ENCODE measurements at regions not wholly inside any gene's neighbourhood (a gene's known extent, or its start where the extent isn't known, plus 50 kb on each side); places are given as distances from the start of the nearest gene placed in this dataset.

- no peak for TF ChIP-seq ZNF207 (IDR thresholded peaks at IDR 0.05; ENCODE audit: borderline replicate concordance)
- peak; percentile 81 for TF ChIP-seq MEF2B (IDR thresholded peaks at IDR 0.05; ENCODE audit: partially characterized antibody, poor library complexity, severe bottlenecking)
- no peak; the same call in 1 of the 2 replicates for TF ChIP-seq FOXK2 (IDR thresholded peaks at IDR 0.05)
- 0 out of 2 replicates have a peak, but pooled peaks have one; percentile 45 for TF ChIP-seq ELK1 (IDR thresholded peaks at IDR 0.05; ENCODE audit: low read depth, low read length)
- TF ChIP-seq ZZZ3 (IDR thresholded peaks at IDR 0.05; ENCODE audit: control insufficient read depth, insufficient read length, low read depth): no peak
- TF ChIP-seq ETV6 (conservative IDR thresholded peaks at IDR 0.05 in 1 of 2, IDR thresholded peaks at IDR 0.05 in 1 of 2; ENCODE audit: borderline replicate concordance in 1 of 2, low read depth in 1 of 2): peak in 1 of 2 experiments; percentile 83; a peak in 2 of 4 replicates
- TF ChIP-seq SMAD1 (IDR thresholded peaks at IDR 0.05; ENCODE audit: low read depth, partially characterized antibody): no peak
- no peak for TF ChIP-seq HCFC1 (IDR thresholded peaks at IDR 0.05; ENCODE audit: low read length)
- no peak for TF ChIP-seq NR2C2 (IDR thresholded peaks at IDR 0.05; ENCODE audit: borderline replicate concordance, control insufficient read depth, insufficient read length, low read depth)
- TF ChIP-seq ATF3 (IDR thresholded peaks at IDR 0.05; ENCODE audit: borderline replicate concordance, extremely low read depth, low read depth, low read length): no peak; the same call in 1 of the 2 replicates
- TF ChIP-seq KLF5 (IDR thresholded peaks at IDR 0.05; ENCODE audit: partially characterized antibody): no peak
- 0 out of 2 replicates have a peak, but pooled peaks have one; percentile 22 for TF ChIP-seq POLR2A (IDR thresholded peaks at IDR 0.05; ENCODE audit: low read depth, low read length)
- no peak for TF ChIP-seq ZNF622 (IDR thresholded peaks at IDR 0.05)
- no peak for TF ChIP-seq TBL1XR1 (IDR thresholded peaks at IDR 0.05; ENCODE audit: low read depth, low read length)
- no peak for TF ChIP-seq ZNF217 (IDR thresholded peaks at IDR 0.05)
- no peak; the same call in 1 of the 2 replicates for TF ChIP-seq POLR2AphosphoS5 (IDR thresholded peaks at IDR 0.05; ENCODE audit: low read length)
- TF ChIP-seq MYC (IDR thresholded peaks at IDR 0.05; ENCODE audit: insufficient read depth, insufficient read length, insufficient replicate concordance, low read length, severe bottlenecking): no peak
- TF ChIP-seq IRF4 (IDR thresholded peaks at IDR 0.05; ENCODE audit: low read depth, low read length): peak; percentile 64; the same call in 1 of the 2 replicates
- TF ChIP-seq PAX8 (IDR thresholded peaks at IDR 0.05): no peak
- no peak for TF ChIP-seq SMARCA5 (IDR thresholded peaks at IDR 0.05)
- peak; percentile 89; the same call in 1 of the 2 replicates for TF ChIP-seq FOXM1 (IDR thresholded peaks at IDR 0.05; ENCODE audit: low read depth, low read length)
- TF ChIP-seq ATF2 (IDR thresholded peaks at IDR 0.05; ENCODE audit: low read length): peak; percentile 99
- no peak for TF ChIP-seq KAT2A (conservative IDR thresholded peaks at IDR 0.05; ENCODE audit: control insufficient read depth, low read depth, low read length)
- TF ChIP-seq STAT1 (conservative IDR thresholded peaks at IDR 0.05): no peak
- peak; percentile 14 for TF ChIP-seq PBX3 (IDR thresholded peaks at IDR 0.05; ENCODE audit: insufficient replicate concordance, low read depth, low read length)
- 0 out of 2 replicates have a peak, but pooled peaks have one; percentile 32 for TF ChIP-seq CBFB (IDR thresholded peaks at IDR 0.05; ENCODE audit: low read depth)
- TF ChIP-seq WRNIP1 (IDR thresholded peaks at IDR 0.05; ENCODE audit: borderline replicate concordance, low read depth, low read length): no peak
- TF ChIP-seq RAD21 (IDR thresholded peaks at IDR 0.05; ENCODE audit: insufficient read depth, low read depth, low read length): no peak
Measured at GRCh38 chr12:27179400-27180214, 64.5 kb upstream of the STK38L start (continued).

Measured in GM12878 (cell line).